22Rv1 (cell line): ENCODE measurements at regions not wholly inside any gene's neighbourhood (a gene's known extent, or its start where the extent isn't known, plus 50 kb on each side); places are given as distances from the start of the nearest gene placed in this dataset.

Experiments used
- H3K27ac ChIP-seq: fragments of 450-650 bp; 2 replicates; pipeline ENCODE4 v1.5.1; 2017
- CTCF ChIP-seq: fragments of 450-650 bp; IDR thresholded peaks from 2 replicates; pipeline ENCODE4 v1.5.1; 2017; ENCODE audit warnings: mild to moderate bottlenecking
- ZFX ChIP-seq: fragments of 450-650 bp; IDR thresholded peaks from 2 replicates; pipeline ENCODE4 v1.6.1; 2017; ENCODE audit warnings: antibody characterized with exemption, borderline replicate concordance

GRCh38 chr17:51435641-51436091 lies 175.3 kb downstream of the UTP18 start:
- no peak overlapping the region for H3K27ac ChIP-seq
- TF ChIP-seq CTCF (peak; percentile 55), ZFX (no peak)

- H3K27ac ChIP-seq, result no peak overlapping the region
- TF ChIP-seq CTCF (no peak), ZFX (no peak)
These were observed 179.3 kb downstream of the UTP18 start for GRCh38 chr17:51439395-51440229.

- H3K27ac ChIP-seq, result no peak overlapping the region
- no peak for TF ChIP-seq CTCF
- TF ChIP-seq ZFX, result no peak
These were observed 181.1 kb downstream of the UTP18 start for GRCh38 chr17:51441431-51441830.

GRCh38 chr17:51442088-51442865 lies 181.9 kb downstream of the UTP18 start:
- no peak overlapping the region for H3K27ac ChIP-seq
- TF ChIP-seq ZFX, result no peak
- no peak for TF ChIP-seq CTCF

GRCh38 chr17:51443646-51444045 lies 183.3 kb downstream of the UTP18 start:
- H3K27ac ChIP-seq, result no peak overlapping the region
- TF ChIP-seq CTCF (no peak), ZFX (no peak)

GRCh38 chr17:51445946-51446345 lies 185.6 kb downstream of the UTP18 start:
- H3K27ac ChIP-seq, result no peak overlapping the region
- TF ChIP-seq ZFX (no peak), CTCF (no peak)
